Astrocyte (in vitro differentiated cells and primary cell): ENCODE measurements at regions not wholly inside any gene's neighbourhood (a gene's known extent, or its start where the extent isn't known, plus 50 kb on each side); places are given as distances from the start of the nearest gene placed in this dataset.

Experiments used
- EZH2 ChIP-seq: IDR thresholded peaks from 2 replicates; pipeline ENCODE4 v1.6.1; 2012; ENCODE audit warnings: mild to moderate bottlenecking, low read length, inconsistent platforms; ENCODE audit not compliant: insufficient read depth
- TF ChIP-seq, protein P1 (sequence below): IDR thresholded peaks from 2 replicates; pipeline ENCODE4 v1.5.1; 2011; ENCODE audit warnings: low read depth, mild to moderate bottlenecking, inconsistent platforms, low read length, moderate library complexity; ENCODE audit not compliant: insufficient read depth

DNA sequence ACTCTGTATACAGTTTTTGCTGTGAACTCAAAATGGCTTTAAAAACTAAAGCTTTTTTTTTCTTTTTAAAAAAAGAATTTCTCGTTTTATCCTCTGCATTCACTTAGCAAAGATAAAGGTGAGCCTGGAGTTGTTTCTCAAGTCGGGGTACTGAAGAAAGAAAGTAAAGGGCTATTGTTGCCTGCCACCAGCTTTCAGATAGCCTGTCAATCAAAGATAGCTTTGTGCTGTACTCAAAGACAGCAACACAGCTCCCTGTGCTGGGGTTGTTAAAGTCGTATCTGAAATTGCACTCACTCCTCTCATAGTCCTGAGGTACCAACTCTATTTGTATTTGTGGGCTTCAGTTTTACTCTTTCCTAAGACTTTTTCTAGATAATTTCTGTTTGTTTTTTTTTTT is 710.1 kb upstream of the ID4 start:
- TF ChIP-seq, protein P1, sequence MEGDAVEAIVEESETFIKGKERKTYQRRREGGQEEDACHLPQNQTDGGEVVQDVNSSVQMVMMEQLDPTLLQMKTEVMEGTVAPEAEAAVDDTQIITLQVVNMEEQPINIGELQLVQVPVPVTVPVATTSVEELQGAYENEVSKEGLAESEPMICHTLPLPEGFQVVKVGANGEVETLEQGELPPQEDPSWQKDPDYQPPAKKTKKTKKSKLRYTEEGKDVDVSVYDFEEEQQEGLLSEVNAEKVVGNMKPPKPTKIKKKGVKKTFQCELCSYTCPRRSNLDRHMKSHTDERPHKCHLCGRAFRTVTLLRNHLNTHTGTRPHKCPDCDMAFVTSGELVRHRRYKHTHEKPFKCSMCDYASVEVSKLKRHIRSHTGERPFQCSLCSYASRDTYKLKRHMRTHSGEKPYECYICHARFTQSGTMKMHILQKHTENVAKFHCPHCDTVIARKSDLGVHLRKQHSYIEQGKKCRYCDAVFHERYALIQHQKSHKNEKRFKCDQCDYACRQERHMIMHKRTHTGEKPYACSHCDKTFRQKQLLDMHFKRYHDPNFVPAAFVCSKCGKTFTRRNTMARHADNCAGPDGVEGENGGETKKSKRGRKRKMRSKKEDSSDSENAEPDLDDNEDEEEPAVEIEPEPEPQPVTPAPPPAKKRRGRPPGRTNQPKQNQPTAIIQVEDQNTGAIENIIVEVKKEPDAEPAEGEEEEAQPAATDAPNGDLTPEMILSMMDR = no peak
- no peak for TF ChIP-seq EZH2
